ENCODE measurements at regions not wholly inside any gene's neighbourhood (a gene's known extent, or its start where the extent isn't known, plus 50 kb on each side); places are given as distances from the start of the nearest gene placed in this dataset.

- Histone ChIP-seq H3K27me3 (ENCODE audit: control insufficient read depth, insufficient read depth, low read length, poor library complexity, severe bottlenecking) (no peaks in the 10 kb centered on the region), H3K36me3 (ENCODE audit: control insufficient read depth, insufficient read depth, low read length) (no peaks in the 10 kb centered on the region), H3K27ac (ENCODE audit: low read depth, low read length) (no peak overlapping the region), H3K9me3 (ENCODE audit: control insufficient read depth, low read length) (no peaks in the 10 kb centered on the region), H3K4me3 (ENCODE audit: low read length) (no peak overlapping the region), H3K9ac (ENCODE audit: extremely low read depth, low read length, poor library complexity, severe bottlenecking) (no peak overlapping the region), H3K4me1 (ENCODE audit: control insufficient read depth, insufficient read depth, low read length) (no peaks in the 10 kb centered on the region)
- Mint-ChIP-seq H3K9me3 (no peaks in the 10 kb centered on the region), H3K27ac (no peak overlapping the region), H3K4me1 (no peaks in the 10 kb centered on the region), H3K36me3 (ENCODE audit: low read depth) (no peaks in the 10 kb centered on the region), H3K27me3 (ENCODE audit: insufficient read depth) (no peaks in the 10 kb centered on the region), H3K4me3 (no peak overlapping the region)
- DNase-seq = no peak
- no peak for TF ChIP-seq CTCF (conservative IDR thresholded peaks at IDR 0.05)
- 92% methylated on average over 3 of the region's 3 CpGs; no CpG with 5 or more reads in 1 of the 2 experiments for WGBS, 2 experiments (ENCODE audit: insufficient coverage in 1 of 2, insufficient read length in 1 of 2)
These were observed 384.7 kb downstream of the ANKRD7 start for GRCh38 chr7:118609207-118609606.

- H3K4me3 Mint-ChIP-seq = no peak overlapping the region
- no peaks in the 10 kb centered on the region for H3K27me3 Mint-ChIP-seq (ENCODE audit: insufficient read depth)
- H3K4me1 ChIP-seq (ENCODE audit: control insufficient read depth, insufficient read depth, low read length) = no peaks in the 10 kb centered on the region
- no peak for DNase-seq
- 68 to 81% methylated on average over 3 of the region's 4 CpGs for WGBS, 2 experiments (ENCODE audit: insufficient coverage in 1 of 2, insufficient read length in 1 of 2)
- no peaks in the 10 kb centered on the region for H3K36me3 ChIP-seq (ENCODE audit: control insufficient read depth, insufficient read depth, low read length)
- TF ChIP-seq CTCF (conservative IDR thresholded peaks at IDR 0.05) = no peak
- H3K27me3 ChIP-seq (ENCODE audit: control insufficient read depth, insufficient read depth, low read length, poor library complexity, severe bottlenecking) = no peaks in the 10 kb centered on the region
- no peak overlapping the region for H3K27ac ChIP-seq (ENCODE audit: low read depth, low read length)
- H3K9me3 Mint-ChIP-seq = no peaks in the 10 kb centered on the region
- H3K27ac Mint-ChIP-seq = no peak overlapping the region
- no peak overlapping the region for H3K9ac ChIP-seq (ENCODE audit: extremely low read depth, low read length, poor library complexity, severe bottlenecking)
- no peaks in the 10 kb centered on the region for H3K4me1 Mint-ChIP-seq
- H3K4me3 ChIP-seq (ENCODE audit: low read length) = no peak overlapping the region
- no peaks in the 10 kb centered on the region for H3K9me3 ChIP-seq (ENCODE audit: control insufficient read depth, low read length)
- no peaks in the 10 kb centered on the region for H3K36me3 Mint-ChIP-seq (ENCODE audit: low read depth)
These were observed 391.2 kb downstream of the ANKRD7 start for GRCh38 chr7:118615681-118616080.

- no peak overlapping the region for H3K9ac ChIP-seq (ENCODE audit: extremely low read depth, low read length, poor library complexity, severe bottlenecking)
- H3K4me3 ChIP-seq (ENCODE audit: low read length) = no peak overlapping the region
These were observed 397.4 kb downstream of the ANKRD7 start for GRCh38 chr7:118621810-118622360.

More at GRCh38 chr7:118621810-118622360, 397.4 kb downstream of the ANKRD7 start:
- H3K9me3 Mint-ChIP-seq = peaks cover 3% of the 10 kb centered on the region
- WGBS, 2 experiments (ENCODE audit: insufficient coverage in 1 of 2, insufficient read length in 1 of 2) = 93 to 100% methylated on average over 2 to 3 of the region's 3 CpGs
- no peak overlapping the region for H3K4me3 Mint-ChIP-seq
- no peaks in the 10 kb centered on the region for H3K4me1 Mint-ChIP-seq
- H3K27ac Mint-ChIP-seq = no peak overlapping the region
- H3K36me3 Mint-ChIP-seq (ENCODE audit: low read depth) = no peaks in the 10 kb centered on the region
- Histone ChIP-seq H3K27me3 (ENCODE audit: control insufficient read depth, insufficient read depth, low read length, poor library complexity, severe bottlenecking) (no peaks in the 10 kb centered on the region), H3K36me3 (ENCODE audit: control insufficient read depth, insufficient read depth, low read length) (no peaks in the 10 kb centered on the region), H3K27ac (ENCODE audit: low read depth, low read length) (no peak overlapping the region), H3K4me1 (ENCODE audit: control insufficient read depth, insufficient read depth, low read length) (no peaks in the 10 kb centered on the region), H3K9me3 (ENCODE audit: control insufficient read depth, low read length) (peaks cover 8% of the 10 kb centered on the region)
- DNase-seq = no peak
- no peak for TF ChIP-seq CTCF (conservative IDR thresholded peaks at IDR 0.05)
- H3K27me3 Mint-ChIP-seq (ENCODE audit: insufficient read depth) = no peaks in the 10 kb centered on the region

All from endodermal cell (in vitro differentiated cells).